Astrocyte (in vitro differentiated cells and primary cell): ENCODE measurements at regions not wholly inside any gene's neighbourhood (a gene's known extent, or its start where the extent isn't known, plus 50 kb on each side); places are given as distances from the start of the nearest gene placed in this dataset.
A peak's percentile ranks its signal among the peaks of the same experiment; 100 is the strongest.

Experiments used
- DNase-seq: peaks from one replicate; pipeline ENCODE4 v3.0.0-alpha.2; 2010; ENCODE audit warnings: low read depth
- FAIRE-seq: peaks from 2 replicates; lab custom pipeline; 2011; peaks lifted over from hg19 to GRCh38; lab: Jason Lieb, UNC
- H2AFZ ChIP-seq: 2 replicates; pipeline ENCODE4 v1.6.0; 2012; ENCODE audit warnings: low read depth, low read length, inconsistent platforms
- H3K27ac ChIP-seq: 2 replicates; pipeline ENCODE4 v1.5.1; 2011; ENCODE audit warnings: low read depth, low read length, inconsistent platforms
- H3K27me3 ChIP-seq: 2 replicates; pipeline ENCODE4 v1.6.0; 2011; ENCODE audit warnings: low read length, inconsistent platforms; ENCODE audit not compliant: insufficient read depth
- H3K36me3 ChIP-seq: 2 replicates; pipeline ENCODE4 v1.5.1; 2011; ENCODE audit warnings: low read length, inconsistent platforms; ENCODE audit not compliant: insufficient read depth
- H3K4me1 ChIP-seq: 2 replicates; pipeline ENCODE4 v1.5.1; 2011; ENCODE audit warnings: low read length, inconsistent platforms; ENCODE audit not compliant: insufficient read depth
- H3K4me2 ChIP-seq: 2 replicates; pipeline ENCODE4 v1.6.0; 2012; ENCODE audit warnings: low read length, inconsistent platforms
- H3K4me3 ChIP-seq: 2 replicates; pipeline ENCODE4 v1.5.1; 2011; ENCODE audit warnings: low read depth, mild to moderate bottlenecking, low read length, inconsistent platforms; ENCODE audit not compliant: insufficient read depth
- H3K79me2 ChIP-seq: 2 replicates; pipeline ENCODE4 v1.6.0; 2012; ENCODE audit warnings: mild to moderate bottlenecking, low read length, inconsistent platforms; ENCODE audit not compliant: insufficient read depth
- H3K9ac ChIP-seq: 2 replicates; pipeline ENCODE4 v1.6.0; 2012; ENCODE audit warnings: mild to moderate bottlenecking, low read length, inconsistent platforms
- H3K9me3 ChIP-seq: 2 replicates; pipeline ENCODE4 v1.5.1; 2012; ENCODE audit warnings: low read depth, mild to moderate bottlenecking, low read length, inconsistent platforms; ENCODE audit not compliant: insufficient read depth
- H4K20me1 ChIP-seq: 2 replicates; pipeline ENCODE4 v1.6.0; 2012; ENCODE audit warnings: low read length, inconsistent platforms; ENCODE audit not compliant: insufficient read depth
- H3K27ac Mint-ChIP-seq: one replicate; pipeline ENCODE4 v1.8.0; 2021; ENCODE audit warnings: mild to moderate bottlenecking, mixed read lengths; ENCODE audit not compliant: unreplicated experiment
- H3K27me3 Mint-ChIP-seq: one replicate; pipeline ENCODE4 v1.8.0; 2021; ENCODE audit warnings: low read depth, mixed read lengths; ENCODE audit not compliant: unreplicated experiment
- H3K36me3 Mint-ChIP-seq: one replicate; pipeline ENCODE4 v1.8.0; 2021; ENCODE audit warnings: low read depth, mixed read lengths; ENCODE audit not compliant: unreplicated experiment
- H3K4me1 Mint-ChIP-seq: one replicate; pipeline ENCODE4 v1.8.0; 2021; ENCODE audit warnings: low read depth, mixed read lengths; ENCODE audit not compliant: unreplicated experiment
- H3K4me3 Mint-ChIP-seq: one replicate; pipeline ENCODE4 v1.8.0; 2021; ENCODE audit warnings: mild to moderate bottlenecking, moderate library complexity, mixed read lengths; ENCODE audit not compliant: unreplicated experiment
- H3K9me3 Mint-ChIP-seq: one replicate; pipeline ENCODE4 v1.8.0; 2021; ENCODE audit warnings: mild to moderate bottlenecking, mixed read lengths; ENCODE audit not compliant: unreplicated experiment
- EZH2 ChIP-seq: IDR thresholded peaks from 2 replicates; pipeline ENCODE4 v1.6.1; 2012; ENCODE audit warnings: mild to moderate bottlenecking, low read length, inconsistent platforms; ENCODE audit not compliant: insufficient read depth
- TF ChIP-seq, protein P1 (sequence below): IDR thresholded peaks from 2 replicates; pipeline ENCODE4 v1.5.1; 2011; ENCODE audit warnings: low read depth, mild to moderate bottlenecking, inconsistent platforms, low read length, moderate library complexity; ENCODE audit not compliant: insufficient read depth

DNA sequence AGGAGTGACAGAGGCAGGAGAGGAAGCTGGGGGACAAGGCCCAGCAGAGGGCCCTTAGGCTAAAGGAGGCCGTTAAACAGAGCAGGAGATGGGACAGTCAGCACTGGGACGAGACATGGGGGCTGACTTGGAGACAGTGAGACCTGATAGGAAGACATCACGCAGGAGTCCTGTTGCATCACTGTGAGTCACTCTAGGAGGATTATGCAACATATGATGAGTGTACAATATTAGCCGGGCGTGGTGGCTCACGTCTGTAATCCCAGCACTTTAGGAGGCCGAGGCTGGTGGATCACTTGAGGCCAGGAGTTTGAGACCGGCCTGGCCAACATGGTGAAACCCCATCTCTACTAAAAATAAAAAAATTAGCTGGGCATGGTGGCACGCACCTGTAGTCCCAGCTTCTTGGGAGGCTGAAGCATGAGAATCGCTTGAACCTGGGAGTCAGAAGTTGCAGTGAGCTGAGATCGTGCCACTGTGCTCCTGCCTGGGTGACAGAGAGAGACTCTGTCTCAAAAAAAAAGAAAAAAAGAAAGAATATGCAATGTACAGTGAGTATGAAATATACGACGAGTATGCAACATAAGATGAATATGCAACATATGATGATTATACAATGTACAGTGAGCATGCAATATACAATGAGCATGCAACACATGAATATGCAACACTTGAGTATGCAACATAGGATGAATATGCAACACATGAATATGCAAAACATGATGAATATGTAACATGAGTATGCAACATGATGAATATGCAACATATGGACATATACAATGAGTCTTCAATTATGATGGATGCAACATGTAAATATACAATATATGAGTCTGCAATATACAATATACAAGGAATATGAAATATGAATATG lies 83.3 kb upstream of the ID2 start:
- no peaks in the 10 kb centered on the region for H3K36me3 ChIP-seq
- no peaks in the 10 kb centered on the region for H3K79me2 ChIP-seq
- H3K4me1 ChIP-seq = no peaks in the 10 kb centered on the region
- DNase-seq = peak; percentile 87
- Mint-ChIP-seq H3K36me3 (no peaks in the 10 kb centered on the region), H3K9me3 (peaks cover 3% of the 10 kb centered on the region), H3K27ac (no peak overlapping the region), H3K4me1 (peaks cover 5% of the 10 kb centered on the region), H3K4me3 (no peak overlapping the region), H3K27me3 (peaks cover 11% of the 10 kb centered on the region)
- peak overlapping the region; percentile 20 for H2AFZ ChIP-seq
- TF ChIP-seq, protein P1, sequence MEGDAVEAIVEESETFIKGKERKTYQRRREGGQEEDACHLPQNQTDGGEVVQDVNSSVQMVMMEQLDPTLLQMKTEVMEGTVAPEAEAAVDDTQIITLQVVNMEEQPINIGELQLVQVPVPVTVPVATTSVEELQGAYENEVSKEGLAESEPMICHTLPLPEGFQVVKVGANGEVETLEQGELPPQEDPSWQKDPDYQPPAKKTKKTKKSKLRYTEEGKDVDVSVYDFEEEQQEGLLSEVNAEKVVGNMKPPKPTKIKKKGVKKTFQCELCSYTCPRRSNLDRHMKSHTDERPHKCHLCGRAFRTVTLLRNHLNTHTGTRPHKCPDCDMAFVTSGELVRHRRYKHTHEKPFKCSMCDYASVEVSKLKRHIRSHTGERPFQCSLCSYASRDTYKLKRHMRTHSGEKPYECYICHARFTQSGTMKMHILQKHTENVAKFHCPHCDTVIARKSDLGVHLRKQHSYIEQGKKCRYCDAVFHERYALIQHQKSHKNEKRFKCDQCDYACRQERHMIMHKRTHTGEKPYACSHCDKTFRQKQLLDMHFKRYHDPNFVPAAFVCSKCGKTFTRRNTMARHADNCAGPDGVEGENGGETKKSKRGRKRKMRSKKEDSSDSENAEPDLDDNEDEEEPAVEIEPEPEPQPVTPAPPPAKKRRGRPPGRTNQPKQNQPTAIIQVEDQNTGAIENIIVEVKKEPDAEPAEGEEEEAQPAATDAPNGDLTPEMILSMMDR = no peak
- TF ChIP-seq EZH2 = no peak
- H3K27ac ChIP-seq = peak overlapping the region; percentile 4
- no peak for FAIRE-seq
- no peak overlapping the region for H3K4me2 ChIP-seq
- no peak overlapping the region for H3K4me3 ChIP-seq
- no peaks in the 10 kb centered on the region for H3K9me3 ChIP-seq
- no peaks in the 10 kb centered on the region for H4K20me1 ChIP-seq
- H3K27me3 ChIP-seq = no peaks in the 10 kb centered on the region
- H3K9ac ChIP-seq = no peak overlapping the region

DNA sequence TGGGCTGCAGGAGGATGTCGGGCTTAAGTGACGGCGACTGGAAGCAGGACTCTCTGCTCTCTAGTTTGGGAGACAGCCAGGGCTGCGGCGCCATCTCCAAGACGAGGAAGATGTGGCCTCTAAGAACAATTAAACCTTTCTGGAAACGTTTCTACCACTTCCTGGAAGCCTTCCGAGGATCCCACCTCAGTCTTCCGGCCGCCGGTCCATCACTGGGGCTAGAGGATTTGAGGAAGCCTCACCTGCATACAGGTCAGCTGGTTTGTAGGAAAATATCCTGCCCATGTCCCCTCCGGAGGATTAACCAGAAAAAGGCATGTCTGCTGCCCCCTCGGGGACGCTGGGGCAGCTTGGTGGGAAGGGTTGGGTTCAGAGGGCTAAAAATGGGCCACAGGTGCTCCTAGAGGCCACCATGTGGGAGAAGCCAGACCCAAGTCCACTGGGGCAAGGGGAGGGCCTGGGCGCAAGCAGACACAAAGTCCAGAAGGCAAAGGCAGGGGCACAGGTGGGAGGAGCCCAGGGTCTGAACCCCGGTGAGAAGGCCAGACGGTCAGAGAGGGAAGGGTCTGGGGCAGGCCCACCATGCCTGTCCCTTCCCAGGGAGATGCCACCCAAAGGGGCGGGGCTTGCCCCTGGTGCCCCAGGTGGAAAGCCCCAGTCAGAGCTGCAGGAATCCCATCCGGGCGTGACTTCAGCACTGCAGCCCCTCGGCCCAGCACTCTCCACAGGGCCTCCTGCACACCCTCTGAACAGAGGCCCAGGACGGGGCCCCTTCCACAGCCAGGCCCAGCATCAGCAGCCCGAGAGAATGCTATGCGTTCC lies 82.2 kb upstream of the ID2 start:
- Histone ChIP-seq H3K79me2 (no peaks in the 10 kb centered on the region), H2AFZ (no peak overlapping the region), H3K9ac (no peak overlapping the region), H3K4me3 (no peak overlapping the region), H3K27ac (no peak overlapping the region), H3K27me3 (no peaks in the 10 kb centered on the region), H3K9me3 (no peaks in the 10 kb centered on the region), H3K36me3 (no peaks in the 10 kb centered on the region), H4K20me1 (no peaks in the 10 kb centered on the region), H3K4me2 (no peak overlapping the region), H3K4me1 (no peaks in the 10 kb centered on the region)
- no peak overlapping the region for H3K4me3 Mint-ChIP-seq
- H3K4me1 Mint-ChIP-seq = peaks cover 3% of the 10 kb centered on the region
- no peak overlapping the region for H3K27ac Mint-ChIP-seq
- no peaks in the 10 kb centered on the region for H3K36me3 Mint-ChIP-seq
- DNase-seq (no peak), FAIRE-seq (no peak)
- H3K9me3 Mint-ChIP-seq = no peaks in the 10 kb centered on the region
- peaks cover 11% of the 10 kb centered on the region for H3K27me3 Mint-ChIP-seq
- TF ChIP-seq EZH2 = no peak
- TF ChIP-seq, protein P1 = no peak
